ENCODE measurements at regions not wholly inside any gene's neighbourhood (a gene's known extent, or its start where the extent isn't known, plus 50 kb on each side); places are given as distances from the start of the nearest gene placed in this dataset.

DNA sequence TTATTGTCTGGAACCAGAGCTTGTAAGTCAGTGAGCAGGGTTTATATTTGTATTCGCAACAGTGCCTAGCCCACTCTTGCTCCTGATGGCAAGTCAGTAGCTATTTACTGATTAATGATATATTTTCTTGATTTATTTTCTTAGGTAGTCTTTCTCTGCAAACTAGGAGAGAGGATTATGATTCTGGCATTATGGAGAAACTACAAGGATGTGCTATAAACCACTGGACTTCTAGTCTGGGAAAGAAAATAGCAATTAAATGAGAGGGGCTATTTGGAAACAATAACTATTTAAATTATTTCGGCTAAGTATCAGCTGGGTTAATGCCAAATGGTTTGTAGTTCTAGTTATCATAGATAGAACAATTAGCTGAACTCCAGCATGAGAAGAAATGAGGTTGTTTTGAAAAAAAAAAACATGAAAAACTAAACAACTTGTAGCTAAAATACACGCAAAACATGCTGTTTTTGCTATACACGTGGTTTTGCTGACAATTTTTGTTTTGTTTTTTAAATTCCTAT lies 304.9 kb upstream of the TCF21 start:
- no peak for DNase-seq

DNA sequence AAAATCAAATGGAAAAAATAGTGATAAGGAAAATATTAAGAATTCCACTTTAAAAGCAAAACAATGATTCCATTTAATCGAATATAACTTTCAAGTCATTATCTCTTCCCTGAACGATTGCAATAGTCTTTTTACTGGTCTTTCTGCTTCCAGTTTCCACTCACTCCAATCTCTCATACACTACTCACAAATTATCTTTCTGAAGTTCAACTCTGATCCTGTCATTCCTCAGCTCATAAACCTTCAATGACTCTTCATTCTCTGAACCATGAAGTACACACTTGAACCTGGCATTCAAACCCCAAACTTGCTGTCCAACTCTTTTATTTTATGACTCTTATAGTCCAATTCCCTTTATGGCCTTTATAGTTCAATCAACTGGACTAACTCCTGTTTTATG lies 304.1 kb upstream of the TCF21 start:
- no peak for DNase-seq

DNA sequence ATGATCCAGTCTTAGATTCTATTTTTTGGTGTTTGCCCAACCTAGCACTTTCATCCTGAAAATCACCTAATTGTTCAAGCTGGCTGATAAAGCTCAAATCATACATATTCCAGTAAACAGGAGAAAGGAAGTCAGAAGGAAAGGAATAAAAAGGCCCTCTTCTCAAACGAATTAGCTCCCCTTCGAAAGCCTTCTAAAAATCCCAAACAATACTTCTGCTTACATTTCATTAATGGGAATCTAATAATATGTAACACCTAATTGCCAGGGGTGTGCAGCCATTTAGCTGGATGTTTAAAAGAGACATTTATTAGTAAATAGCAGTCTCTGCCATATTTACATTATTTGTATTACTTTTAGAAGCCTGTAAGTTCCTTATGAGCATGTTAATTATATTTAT lies 302.9 kb upstream of the TCF21 start:
- DNase-seq: no peak

DNA sequence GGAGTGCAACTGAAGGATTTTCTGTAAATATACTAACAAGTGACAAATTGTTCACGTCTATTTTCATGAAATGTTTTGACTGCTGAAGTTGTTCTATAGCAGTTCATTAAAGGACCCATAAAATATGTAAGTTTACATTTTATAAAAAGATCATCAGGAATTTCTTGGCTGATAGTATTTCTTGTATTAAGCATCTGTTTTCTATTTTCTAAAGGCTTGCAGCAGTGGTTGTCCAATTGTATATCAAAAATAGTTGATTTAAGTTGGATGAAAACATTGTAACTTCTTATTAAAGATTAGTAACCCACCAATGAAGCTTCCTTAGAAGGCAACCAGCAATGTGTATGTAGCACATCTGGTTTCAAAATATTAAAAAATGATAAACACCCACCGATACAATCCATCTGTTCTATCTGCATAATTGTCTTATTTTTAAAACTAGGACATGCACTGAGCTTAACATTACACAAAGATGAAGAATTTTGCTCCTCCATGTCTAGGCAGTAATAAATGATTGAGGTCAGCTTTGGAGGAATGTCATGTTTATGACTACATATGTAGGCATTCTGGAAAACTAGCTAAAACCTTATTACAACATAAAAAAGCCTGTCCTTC lies 301.3 kb upstream of the TCF21 start:
- no peak for DNase-seq

DNA sequence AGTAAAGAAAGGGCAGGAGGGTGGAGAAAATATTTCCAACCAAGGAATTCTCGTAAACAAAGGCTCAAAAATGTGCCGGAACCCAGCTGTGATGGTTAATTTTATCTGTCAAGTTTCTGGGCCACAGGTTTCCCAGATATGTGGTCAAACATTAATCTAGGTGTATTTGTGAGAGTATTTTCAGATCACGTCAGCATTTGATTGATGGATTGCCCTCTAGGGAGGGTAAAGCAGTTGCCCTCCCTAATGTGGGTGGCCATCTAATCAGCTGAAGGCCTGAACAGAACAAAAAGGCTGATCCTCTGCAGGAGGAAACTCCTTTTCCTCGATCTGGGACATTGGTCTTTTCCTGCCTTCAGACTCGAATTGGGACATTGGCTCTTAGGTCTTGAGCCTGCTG lies 298.7 kb upstream of the TCF21 start:
- no peak for DNase-seq

DNA sequence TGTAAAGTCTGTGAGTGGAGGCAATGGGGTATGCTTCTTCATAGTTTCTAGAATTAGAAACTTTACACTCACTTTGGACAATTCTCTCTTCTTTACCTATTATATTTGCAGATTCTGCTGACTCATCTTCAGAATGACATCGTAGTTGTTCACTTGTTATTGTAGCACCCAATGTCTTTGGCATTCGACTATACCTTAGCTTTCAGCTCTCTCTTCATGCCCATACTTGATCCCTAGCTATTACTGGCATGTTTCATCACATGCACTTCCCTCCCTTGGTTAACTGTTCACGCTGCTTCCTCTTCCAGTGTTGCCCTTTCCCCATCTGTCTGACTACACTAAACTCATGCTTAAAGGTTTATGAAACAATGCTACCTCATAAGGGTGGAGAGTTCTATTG lies 298.1 kb upstream of the TCF21 start:
- no peak for DNase-seq

DNA sequence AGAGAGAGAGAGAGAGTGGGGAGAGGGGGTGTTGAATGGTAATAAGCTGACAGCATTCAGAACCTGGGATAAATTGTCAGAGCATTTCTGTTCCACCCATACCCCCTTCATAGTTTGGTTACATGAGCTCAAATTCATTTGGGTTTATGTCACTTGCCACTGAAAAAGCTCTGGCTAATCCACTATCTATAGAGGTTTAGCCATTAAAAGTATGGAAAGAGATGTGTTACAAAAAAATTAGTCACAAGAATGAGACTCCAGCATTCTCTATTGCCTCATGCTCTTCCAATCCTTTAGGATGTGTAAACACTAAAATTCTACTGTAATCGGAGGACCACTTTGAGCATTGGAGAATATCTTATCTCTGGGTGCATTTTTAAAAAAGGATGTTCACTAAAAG lies 297.6 kb upstream of the TCF21 start:
- no peak for DNase-seq

DNA sequence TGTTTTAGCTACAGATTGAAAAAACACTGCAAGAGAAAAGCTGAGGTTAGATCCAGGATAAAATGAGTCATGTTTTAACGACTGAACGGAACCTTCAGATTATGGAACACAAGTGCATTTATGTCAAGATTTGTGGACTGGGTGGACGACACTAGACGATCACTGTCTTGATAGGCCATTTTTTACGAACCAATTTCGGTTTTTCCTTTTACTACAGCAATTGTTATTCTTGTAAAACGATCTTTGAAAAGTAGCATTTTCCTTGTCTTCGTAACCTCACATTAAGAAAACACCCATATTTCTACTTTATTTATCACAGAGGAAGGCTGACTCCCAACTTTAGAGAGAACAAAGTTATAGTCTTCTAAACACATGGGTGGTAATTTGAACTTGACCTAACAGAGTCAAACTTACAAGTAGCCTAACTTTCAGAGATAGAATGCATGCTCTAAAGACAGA lies 294.2 kb upstream of the TCF21 start:
- DNase-seq: no peak

DNA sequence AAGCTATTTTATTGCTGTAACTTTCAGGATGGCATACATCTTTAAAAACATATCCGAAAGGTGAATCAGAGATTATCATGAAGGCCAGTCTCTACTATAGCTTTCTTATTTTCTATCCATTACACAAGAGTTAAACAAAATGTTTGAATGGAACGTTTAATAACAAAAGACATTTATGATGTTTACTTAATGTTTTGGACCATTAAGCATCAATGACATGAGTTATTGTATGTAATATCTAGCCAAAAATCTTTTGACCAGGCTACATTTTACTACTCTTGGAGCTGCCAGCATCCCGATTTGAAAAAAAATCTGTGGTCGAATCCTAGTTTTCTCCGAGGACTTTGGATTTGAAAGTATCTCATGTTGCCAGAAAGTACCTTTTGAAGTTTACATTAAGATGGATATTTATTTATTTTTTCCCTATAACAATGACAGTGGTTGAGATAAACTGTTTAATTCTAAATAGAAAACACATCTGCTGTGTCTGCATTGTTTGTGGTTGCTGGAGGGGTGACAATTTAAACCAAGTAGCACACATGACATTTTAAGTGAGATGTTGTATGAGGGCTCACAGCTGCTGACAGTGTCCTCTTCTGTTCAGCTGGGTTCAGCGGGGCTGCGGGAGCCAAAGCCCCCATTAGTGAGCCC lies 293.7 kb upstream of the TCF21 start:
- DNase-seq: no peak

DNA sequence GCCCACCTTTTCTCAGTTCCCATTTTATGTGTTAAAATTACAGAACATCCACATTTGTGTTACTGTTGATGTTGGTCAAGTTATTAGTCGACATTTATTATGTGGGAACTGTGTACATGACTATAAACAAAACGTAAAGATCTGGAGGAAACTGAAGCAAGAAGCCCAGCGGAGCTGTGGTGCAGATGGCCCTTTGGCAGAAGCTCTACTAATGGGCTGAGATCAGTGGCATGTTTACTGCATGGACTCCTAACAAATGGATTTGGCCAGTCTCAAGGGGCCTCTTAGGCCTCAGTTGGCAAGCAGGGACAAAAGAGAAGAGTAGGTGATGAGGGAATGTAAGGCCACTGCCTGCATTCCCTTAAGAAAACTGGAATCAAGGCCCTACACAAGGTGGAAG lies 282.1 kb upstream of the TCF21 start:
- no peak for DNase-seq

DNA sequence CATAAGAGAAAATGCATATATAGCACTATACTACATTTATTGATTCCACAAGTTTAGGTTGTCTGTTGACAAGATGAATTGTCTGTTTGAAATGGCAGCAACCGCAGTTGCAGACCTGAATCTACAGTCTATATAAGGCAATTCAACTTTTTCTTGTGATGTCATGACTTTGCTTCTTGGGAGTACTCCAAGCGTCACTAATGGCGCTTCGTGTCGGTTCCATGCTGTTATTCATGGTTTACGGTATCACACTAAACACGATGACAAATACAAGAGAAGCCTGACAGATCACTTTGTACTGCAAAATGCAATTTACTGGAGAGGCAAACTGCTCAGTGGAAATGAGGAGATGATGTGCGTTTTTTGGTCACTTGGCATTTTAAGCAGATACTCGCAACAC lies 280.3 kb upstream of the TCF21 start:
- no peak for DNase-seq

DNA sequence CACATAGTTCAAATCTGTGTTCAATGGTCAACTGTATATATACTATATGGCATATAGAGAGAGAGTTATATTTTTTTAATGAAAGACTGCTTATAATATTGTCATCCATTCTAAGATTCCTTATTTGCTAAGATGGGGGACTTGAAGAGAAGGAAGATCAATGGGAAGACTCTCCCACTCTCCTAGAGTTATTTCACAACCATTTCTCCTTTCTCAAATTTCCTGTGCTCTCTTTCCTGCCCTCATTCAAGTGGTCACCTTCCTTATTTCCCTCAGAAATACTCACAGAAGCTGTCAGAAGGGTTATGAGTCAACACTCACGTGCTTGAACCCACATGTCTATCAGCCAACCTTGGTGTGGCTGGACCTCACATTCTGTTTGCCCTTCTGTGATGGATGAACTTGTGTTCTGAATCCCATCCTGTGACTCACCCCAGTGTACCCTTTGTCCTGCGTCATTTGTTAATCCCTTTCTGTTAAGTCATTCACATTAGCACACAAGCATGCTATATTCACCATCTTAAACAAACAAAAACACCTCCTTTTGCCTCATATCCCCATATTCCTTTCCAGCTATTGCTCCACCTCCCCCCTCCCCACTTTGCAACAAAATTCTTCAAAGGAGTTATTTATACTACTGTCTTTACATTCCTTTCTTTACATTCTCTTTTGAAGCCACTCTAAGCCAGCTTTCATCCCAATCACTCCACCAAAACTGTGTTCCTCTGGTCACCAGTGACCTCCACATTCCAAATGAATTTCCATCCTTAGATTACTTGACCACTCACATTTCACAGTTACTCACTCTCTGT lies 279.3 kb upstream of the TCF21 start:
- peak; percentile 77 to 79 for DNase-seq

DNA sequence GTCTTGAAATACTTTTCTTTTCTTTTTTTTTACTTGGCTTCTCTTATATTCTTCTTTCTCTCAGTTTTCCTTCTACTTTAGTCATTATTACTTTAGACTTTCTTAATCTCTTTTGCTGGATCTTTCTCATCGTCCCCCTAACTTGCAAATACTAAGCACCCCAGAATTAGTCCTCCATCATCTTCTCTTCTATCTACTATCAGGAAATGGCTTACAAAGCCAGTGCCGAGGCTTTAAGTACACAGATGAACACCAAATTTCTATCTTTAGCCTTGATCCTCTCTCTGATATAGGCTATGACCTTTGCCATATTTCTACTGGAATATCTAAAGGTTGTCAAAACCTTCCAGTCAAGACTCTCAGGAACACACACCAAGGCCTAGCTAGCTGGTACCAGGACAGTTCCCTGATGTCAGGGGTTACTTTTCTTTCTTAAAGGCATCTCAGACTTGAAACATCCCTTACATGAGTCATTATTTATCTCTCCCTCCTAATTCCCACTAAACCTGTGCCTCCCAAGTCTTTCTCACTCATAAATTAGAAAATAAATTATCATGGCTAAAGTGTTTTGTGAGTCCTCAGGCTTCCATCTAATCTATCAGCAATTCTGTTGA lies 278.6 kb upstream of the TCF21 start:
- no peak for DNase-seq

DNA sequence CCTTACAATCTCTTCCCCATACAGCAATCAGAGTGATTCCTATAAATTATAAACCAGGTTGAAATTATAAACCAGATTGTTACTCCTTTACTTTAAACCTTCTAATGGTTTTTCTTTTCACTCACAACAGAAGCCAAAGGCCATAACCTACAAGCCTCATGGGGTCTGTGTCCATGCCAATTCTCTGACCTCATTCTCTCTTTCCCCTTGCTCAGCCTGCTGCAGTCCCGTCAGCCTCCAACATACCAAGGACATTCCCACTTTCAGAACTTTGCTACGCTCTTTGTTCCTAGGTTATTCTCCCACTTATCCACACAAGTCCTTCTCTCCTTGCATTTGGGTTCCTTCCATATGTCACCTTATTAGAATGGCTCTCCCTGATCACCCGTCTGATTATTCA lies 277.9 kb upstream of the TCF21 start:
- DNase-seq: no peak

DNA sequence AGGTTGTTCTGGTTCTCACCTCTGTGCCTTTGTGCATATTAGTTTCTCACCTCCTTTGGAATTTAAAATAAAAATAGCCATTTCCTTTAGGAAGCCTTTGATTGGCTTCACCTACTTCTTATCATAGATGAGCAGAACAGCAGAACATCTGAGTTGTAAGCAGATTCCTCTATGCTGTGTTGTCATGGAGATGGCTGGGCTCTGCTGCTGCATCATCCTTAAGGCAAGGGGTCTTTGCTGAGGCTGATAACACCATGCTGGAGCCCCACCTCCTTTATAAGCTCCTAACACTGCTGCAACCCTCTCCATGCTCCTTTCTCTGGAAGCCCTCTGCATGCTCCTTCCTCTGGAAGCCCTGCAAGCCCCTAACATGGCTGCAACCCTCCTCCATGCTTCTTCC lies 276.5 kb upstream of the TCF21 start:
- DNase-seq: no peak

DNA sequence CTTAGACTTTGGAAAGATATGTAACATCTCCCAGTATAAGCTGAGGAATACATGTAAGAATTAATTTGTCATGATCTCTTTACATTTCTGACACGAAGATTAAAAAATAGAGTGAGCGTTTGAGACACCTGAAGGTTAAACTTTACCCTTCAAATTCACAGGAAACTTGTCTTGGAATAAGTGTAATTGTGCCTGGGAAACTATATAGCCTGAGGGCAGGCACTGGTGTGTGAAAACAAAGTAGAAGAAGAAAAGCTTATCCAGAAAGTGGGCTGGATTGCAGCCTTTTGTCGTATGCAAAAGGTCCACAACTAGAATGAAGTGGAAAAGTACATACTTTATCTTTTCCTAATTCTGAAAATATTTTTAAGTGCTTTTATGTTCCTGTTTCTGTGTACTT lies 275.7 kb upstream of the TCF21 start:
- DNase-seq: no peak

DNA sequence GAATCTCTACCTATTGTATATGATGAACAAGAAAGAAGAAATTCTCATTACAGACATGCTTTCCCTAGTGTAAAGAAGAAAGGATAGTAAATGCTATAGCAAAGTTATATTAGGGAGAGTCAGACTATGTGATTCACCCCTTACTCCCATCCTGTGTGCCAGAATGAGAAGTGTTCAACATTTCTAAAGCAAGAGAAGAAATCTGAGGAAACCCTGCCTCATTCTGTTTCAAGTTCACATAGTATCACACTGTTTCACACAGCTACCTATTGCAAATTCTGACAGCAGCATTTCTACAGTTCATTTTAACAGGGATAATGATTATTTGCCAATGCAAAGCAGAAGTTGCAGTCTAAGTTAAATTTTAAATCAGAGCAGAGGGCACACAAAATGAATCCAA lies 267.2 kb upstream of the TCF21 start:
- no peak for DNase-seq

DNA sequence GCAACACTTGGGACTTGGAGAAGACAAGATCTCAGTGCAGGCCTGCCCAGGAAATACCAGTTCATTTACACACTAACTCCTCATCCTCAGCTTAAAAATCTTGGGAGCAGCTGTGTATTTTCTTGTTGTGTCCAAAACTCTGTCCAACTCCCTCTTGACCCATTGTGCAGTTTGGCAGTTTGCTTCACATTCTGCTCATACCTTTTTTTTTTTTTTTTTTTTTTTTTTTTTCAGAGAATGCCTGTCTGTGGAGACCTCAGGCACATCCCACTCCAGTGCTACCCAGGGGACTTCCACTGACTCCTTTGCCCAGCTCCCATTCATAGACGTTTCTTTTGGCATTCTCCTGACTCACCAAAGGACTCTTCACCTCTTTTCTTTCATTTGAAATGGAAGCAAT lies 265.8 kb upstream of the TCF21 start:
- DNase-seq: no peak

DNA sequence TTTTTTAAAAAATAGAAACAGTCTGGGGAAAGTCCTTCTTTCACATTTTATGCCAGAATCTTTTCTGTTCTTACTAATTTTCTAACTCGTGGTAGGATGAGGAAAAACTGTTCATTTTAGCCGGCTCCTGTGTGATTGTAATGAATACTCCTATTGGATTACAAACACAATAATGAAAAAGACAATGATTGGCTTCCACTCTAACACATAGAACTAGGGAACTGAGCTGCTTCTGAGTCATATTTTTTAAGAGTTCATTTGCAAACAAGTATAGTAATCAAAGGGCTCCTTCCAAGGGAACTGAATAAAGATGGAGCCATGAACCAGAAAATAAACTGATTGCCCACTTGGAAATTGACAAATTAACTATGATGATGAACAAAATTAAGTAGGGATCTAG lies 265.3 kb upstream of the TCF21 start:
- no peak for DNase-seq

DNA sequence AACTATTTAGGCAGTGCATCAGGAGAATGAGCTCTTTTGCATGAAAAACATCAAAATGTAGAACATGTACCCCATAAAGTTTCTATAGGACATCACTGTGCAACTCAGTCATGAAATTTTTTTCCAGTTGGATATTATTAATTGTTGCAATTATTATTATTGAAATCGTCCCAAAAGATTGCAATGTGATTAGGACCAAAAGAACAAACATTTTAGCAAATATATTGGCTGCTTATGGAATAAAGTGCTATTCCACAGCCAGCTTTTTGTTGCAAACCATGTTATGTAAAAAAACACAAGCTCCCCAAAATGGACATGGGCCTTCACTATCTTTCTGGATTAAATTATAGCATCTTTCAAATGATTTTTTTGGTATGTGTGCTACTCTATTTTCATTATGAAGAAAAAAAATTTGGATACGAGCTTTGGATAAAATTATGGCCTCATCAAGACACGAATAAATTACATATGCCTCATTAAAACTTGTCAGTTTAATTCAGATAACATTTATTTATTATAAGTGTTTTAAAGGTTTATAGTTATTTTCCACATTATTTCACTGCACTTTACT lies 262.7 kb upstream of the TCF21 start:
- no peak for DNase-seq

DNA sequence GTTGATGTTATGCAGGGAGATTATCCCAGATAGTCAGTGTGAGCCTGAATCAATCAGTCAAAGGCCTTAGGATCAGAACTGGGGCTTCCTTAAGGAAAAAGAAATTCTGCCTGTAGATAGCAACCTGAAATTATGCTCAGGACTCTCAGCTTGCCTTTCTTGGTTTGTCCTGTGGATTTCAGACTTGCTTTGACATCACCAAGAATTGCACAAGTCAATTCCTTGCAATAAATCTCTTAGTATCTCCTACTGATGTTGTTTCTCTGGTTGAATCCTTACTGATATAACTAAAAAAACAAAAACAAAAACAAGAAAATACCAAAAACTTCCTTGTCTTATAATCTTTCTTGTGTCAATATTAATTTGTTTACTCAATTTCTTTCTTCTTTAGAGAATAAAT lies 258.9 kb upstream of the TCF21 start:
- no peak for DNase-seq

DNA sequence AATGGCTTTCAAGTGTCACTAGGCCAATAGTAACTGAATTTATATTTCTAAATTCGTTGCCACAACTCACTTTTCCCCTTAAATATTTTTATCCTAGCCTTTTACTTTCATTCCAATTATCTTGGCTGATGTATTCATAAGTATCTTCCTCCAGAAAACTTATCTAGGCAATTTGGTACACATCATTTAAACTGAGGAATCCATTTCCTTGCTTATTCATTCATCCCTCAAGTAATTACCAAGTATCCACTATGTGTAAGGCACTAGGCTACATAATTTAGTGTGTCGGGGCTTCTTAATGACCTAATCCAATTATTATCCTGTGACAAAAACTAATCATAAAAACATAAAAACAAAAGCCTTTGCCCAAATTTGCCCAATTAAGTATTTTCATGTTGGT lies 258.3 kb upstream of the TCF21 start:
- no peak for DNase-seq

DNA sequence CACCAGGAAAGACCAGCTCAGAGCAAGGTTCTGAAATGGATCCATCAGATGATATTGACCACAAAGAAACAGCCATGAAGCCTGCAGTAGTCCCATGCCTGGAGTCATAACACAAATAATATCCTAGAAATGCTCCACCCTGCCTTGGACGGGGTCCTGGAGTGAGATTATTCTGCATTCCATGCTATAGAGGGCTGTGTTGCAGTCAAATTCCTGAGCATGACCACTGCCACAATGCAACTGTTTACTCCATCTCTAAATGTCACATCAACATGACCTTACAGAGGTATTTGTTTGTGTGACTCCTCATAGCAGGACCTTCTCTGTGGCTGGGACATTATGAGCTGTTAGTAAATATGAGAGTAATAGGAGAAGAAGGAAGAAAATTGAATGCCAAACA lies 257.5 kb upstream of the TCF21 start:
- DNase-seq: no peak

Measured in SHP77 (cell line).